HG03196 (cell line): ENCODE measurements at regions not wholly inside any gene's neighbourhood (a gene's known extent, or its start where the extent isn't known, plus 50 kb on each side); places are given as distances from the start of the nearest gene placed in this dataset.

Experiments
- ATAC-seq: cut with Tn5 transposase; IDR thresholded peaks from one replicate; pipeline ENCODE4 v1.9.1; 2021; ENCODE audit not compliant: unreplicated experiment

DNA sequence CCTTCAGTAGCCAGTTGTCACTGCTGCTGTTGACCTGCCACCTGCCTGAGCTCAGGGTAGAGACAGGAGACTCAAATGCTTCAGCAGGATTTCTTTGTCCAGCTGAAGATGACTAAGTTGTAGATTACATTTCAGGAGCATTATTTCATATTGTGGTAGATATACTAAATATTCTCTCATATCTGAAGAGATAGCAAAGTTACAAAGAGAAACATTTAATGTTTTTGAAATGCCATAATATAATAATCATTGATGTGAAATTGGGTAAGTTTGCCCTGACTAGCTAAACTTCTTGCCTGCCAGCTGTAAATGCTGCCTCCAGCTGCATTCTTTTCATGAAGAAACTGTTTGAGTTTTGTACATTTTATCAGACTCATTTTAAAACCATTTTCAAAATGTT is 247.6 kb upstream of the CNKSR2 start:
- no peak for ATAC-seq

DNA sequence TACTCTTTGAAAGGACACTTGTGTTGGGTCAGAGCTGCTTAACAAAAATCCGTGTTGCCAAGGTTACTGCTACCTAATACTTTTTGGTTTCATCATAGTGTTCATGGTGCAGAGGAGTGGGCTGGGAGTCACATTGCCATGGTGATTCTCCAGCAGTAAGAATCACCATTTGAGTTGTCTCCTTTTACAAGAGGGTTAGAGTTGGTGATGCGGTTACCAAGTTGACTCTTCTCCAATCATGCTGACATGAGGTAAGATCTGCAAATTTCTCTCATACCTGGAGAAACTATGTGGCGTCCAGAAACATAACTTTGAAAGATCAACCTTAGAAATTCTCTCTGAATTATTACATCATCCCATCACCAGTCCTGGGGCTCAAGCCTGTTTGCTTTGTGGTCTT is 242.9 kb upstream of the CNKSR2 start:
- no peak for ATAC-seq

DNA sequence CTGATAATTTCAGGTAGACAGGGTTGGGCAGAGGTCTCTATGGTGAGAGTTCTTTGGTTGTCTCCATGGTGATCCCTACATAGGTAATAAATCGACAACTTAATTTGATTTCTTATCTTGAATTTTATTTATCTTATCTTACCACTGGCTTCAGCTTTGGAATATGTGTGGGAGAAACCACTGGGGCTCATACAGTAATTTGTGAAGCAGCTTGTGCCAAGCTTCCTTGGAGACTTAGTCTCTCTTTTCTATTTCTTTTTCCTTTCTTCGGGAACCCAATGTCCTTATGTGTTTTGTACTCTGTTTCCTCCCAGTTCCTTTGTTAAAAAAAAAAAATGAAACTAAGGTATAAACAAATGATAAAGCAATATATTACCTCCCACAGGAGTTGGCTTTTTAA is 242.4 kb upstream of the CNKSR2 start:
- no peak for ATAC-seq

DNA sequence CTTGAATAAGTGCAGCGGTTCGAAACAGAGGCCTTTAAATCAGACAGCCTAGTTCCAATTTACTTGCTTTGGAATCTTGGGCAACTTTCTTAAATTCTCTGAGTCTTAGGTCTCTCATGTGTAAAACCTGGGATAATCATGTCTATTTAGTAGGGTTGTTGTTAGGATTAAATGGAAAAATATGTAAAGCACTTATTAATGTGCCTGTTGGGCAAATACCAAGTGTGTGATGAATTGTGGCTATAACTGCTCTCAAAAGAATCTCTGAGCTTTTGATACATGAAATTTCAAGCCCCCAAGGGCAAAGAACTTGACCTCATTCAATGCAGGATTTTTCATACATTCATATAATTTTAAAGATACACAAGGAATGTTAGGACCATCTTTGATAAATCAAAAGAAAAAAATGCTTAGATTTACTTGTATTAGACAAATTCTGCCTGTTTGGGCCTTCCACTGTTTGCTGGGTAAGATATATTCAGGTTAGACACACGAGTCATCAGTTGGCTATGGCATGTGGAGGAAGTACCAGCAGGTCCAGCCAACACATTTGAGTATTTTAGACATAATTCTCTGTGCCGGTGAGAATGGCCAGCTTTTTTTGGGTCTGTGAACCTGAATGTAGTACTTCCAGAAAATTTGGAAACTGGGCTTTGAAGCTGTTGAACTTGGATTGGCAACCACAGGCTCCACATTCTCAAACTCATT is 241.4 kb upstream of the CNKSR2 start:
- ATAC-seq = no peak

DNA sequence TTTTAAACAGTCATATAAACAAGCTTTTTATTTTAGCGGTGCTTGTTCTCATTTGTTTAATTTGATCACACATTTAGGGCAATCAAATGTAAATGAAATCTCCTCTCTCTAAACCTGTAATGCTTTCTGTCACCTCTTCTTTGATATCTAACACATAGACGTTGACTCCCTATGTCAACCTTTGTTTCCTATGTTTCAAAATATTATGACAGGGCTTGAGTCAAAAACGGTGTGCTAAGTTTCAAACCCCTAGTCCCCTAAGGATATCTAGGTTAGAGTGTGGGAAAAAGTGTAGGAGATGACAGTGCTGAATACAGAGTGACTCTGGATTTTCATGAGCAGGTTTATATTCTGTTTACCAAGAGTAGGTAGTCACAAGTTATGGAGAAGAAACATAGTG is 224.0 kb upstream of the CNKSR2 start:
- no peak for ATAC-seq

DNA sequence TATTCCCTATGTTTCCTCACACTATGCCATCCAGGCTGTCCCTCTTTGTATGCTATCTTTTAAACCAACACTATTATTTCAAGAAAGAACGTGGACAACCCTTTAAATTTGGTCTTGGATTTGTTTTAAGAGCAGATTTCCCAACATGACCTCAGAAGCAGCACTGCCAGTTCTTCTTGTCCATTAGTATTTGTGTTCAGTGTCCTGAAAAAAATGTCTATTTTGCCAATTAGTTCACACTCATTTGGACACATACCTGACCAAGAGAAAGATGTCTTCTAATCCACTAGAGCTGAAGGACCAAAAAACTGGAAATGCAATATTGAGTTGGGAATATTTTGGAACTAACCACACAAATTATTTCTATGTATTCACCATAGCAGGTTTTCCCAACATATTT is 223.2 kb upstream of the CNKSR2 start:
- no peak for ATAC-seq

DNA sequence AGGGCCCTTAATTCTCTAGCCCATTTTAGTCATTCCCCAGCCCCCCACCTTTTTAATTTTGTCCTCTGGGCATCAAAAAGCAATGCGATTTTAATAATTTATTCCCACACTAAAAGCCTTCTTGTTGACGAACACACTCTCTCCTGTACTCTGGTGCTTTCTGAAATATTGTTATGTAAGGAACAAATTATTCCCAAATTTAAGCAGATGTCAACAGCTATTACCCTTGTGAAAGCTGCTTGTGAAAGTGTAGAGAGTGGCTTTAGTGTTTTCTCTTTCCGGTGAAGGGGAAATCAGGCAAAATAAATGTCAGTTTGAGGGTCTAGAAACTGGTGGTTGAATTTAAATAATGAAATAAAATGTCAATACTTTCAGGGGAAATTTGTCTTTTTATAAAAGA is 221.2 kb upstream of the CNKSR2 start:
- no peak for ATAC-seq

DNA sequence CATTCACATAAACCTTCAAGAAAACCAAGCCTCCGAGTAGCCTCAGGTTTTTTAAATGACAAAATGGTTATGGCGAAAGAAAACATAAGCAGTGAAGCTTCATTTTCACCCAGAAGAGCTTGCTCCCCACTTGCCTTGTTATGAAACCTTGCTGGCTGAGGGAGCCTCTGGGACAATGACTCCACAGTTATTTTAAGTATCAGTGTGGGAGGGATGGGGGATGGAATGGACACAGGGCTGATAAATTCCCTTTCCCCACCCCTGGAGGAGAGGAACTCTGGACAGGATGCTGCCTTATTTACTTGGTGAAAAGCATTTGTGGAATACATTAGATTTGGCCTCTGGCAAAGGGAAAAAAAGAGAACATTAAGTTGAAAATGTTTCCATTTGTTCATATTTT is 220.7 kb upstream of the CNKSR2 start:
- no peak for ATAC-seq

DNA sequence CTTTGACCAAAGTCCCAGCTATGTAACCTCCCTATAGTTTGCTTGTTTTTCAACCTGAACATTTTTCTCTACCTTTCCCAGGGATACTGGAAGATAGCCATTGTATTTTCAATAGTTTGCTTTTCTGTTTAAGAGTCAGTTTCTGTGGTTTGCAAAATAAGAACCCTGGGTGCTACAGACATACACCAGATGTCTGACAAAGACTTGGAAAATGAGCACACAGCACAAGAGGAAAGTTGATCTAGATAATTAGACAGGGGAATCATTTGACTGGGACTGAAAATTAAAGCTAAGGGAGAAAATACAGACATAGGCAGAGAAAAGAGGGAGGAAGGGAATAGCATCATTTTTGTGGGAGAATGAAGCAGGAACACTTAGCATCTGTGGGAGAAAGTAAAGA is 218.3 kb upstream of the CNKSR2 start:
- no peak for ATAC-seq

DNA sequence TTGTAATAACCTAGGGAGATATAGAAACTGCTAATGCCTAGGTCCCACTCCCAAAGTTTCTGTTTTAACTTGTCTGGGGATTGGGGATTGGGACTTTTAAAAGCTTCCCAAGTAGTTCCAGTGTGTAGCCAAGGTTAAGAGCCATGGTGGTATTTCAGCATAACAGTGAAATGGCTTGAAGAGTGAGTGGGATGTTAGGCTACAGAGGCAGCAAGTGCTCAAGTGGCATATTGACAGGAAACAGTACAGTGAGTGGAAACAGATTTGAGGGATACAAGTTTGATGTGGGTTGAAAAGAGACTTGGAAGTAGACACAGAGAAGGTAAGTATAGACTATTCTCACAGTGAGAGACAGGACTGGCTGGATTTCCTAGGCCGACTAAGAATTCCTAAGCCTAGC is 217.6 kb upstream of the CNKSR2 start:
- ATAC-seq = no peak

DNA sequence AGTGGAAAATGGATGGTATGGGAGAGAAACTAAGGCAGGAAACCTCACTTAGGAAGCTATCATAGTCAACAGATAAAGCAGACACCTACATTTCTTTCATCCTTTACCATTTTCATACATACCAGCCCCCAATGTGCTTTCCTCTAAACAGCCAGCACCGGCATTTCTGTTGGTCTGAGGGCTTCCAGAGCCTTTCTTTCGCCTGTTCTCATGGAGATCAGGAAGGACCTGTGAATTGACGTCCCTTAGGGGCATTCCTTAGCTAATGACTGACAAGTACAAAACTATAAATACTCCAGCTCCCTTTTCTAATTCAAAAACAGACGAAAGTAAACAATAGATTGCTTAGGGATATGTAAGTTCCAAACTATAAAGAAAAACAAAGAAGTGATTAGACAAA is 215.5 kb upstream of the CNKSR2 start:
- no peak for ATAC-seq

DNA sequence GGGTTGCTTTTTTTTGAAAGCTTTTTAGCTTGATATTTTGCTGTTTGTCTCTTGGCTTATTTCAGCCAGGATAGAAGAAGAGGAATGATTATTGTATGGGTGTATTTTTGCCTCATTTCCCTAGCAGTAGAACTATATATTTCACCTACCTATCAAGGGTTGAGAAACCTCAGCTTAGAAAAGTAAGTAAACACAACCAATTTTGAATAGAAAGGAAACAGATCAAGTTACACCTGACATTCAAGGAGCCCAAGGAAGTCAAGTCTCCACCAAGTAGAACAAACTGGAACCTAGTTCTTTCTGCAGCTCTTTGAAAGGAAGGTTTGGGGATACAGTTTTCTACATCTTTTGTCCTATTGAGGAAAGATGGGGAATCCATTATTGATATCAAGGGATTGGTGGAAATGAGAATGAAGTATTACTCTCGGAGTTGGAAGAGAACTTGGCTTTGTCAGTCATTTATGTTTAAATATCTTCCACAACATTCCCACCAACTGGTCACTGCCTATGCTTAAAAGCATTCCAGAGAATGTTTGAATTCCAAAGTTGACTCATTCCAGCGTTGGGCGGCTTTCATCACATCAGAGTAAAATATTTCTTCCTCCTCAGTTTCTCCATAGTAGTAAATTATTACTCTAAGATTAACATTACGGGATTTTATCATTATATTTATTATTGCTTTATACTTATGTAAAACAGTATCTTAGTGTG is 207.8 kb upstream of the CNKSR2 start:
- no peak for ATAC-seq

DNA sequence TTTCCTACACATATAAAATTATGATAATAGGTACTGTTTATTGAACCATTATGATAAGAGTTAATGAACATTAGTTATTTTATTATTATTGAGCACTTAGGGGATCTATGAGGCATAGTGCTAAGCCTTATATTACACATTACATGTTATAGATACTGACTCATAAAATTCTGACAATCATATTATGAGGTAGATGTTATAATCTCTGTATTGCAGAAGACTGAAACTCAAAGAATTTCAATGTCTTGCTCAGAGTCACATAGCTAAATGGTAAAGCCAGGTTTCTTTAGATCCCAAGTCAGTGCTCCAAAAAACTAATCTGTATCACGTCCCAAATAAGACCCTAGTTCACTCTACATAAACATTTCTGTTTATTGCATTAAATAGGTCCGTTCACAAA is 207.2 kb upstream of the CNKSR2 start:
- no peak for ATAC-seq

DNA sequence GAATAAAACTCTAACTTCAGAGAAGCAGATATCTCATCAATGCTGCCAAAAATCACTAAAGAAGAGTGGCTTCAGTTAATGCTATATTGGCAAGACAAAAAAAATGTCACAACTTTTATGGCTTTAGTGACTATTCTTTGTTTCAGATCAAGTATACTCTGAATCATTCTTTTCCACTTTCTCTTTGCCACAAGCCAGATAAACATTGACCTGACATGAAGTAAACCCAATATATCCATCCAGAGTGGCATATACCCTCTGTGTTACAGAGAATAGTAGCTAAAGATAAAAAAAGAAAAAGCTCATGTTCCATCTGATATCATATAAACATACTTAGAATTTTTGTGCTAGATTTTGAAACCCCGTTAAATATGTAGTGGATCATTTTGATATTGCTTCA is 206.7 kb upstream of the CNKSR2 start:
- ATAC-seq = no peak

DNA sequence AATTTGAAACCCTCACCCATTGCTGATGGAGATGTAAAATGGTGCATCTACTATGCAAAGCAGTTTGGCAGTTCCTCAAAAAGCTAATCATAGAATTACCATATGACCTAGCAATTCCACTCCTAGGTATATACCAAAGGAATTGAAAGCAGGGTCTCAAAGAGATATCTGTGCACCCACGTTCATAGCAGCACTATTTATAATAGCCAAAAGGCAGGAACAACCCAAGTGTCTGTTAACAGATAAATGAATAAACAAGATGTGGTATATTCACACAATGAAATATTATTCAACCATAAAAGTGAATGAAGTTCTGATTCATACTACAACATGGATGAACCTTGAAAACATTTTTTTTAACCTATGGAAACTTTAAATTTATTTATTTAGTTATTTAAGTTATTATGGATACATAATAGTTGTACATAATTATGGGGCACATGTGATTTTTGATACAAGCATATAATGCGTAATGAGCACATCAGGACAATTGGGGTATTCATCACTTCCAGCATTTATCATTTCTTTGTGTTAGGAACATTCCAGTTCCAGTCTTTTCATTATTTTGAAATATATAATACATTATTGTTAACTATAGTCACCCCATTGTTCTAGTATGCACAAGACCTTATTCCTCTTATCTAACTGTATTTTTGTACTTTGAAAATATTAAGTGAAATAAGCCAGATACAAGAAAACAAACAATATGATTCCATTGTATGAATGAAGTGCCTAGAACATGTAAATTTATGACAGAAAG is 205.6 kb upstream of the CNKSR2 start:
- no peak for ATAC-seq

DNA sequence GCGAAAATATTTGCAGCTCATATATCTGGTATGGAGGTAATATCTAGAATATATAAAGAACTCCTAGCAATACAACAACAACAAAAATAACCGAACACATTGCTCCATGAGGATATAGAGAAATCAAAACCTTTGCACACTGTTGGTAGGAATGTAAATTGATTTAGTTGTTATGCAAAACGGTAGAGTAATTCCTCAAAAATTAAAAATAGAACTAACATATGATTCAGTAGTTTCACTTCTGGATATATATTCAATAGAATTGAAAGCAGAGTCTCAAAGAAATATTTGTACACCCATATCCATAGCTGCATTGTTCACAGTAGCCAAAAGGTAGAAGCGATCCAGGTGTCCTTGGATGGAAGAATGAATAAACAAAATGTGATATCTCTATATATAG is 203.0 kb upstream of the CNKSR2 start:
- no peak for ATAC-seq

DNA sequence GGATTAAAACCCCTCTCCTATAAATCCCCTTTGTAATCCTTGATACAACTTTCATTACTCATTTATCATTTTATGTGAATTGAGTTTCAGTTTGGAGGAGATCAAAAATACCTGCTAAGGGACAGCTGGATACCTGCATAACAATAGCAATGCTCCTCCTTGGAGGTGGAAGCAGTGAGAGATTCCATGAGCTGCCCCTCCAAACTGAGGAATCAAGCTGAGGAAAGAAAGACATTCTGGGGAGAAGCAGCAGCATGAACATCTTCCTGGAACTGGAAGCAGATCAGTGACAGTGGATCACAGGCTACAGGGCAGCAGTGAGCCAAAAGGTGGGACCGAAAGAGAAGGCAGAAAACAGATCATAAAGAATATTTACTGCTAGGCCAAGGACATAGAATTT is 199.8 kb upstream of the CNKSR2 start:
- ATAC-seq = no peak

DNA sequence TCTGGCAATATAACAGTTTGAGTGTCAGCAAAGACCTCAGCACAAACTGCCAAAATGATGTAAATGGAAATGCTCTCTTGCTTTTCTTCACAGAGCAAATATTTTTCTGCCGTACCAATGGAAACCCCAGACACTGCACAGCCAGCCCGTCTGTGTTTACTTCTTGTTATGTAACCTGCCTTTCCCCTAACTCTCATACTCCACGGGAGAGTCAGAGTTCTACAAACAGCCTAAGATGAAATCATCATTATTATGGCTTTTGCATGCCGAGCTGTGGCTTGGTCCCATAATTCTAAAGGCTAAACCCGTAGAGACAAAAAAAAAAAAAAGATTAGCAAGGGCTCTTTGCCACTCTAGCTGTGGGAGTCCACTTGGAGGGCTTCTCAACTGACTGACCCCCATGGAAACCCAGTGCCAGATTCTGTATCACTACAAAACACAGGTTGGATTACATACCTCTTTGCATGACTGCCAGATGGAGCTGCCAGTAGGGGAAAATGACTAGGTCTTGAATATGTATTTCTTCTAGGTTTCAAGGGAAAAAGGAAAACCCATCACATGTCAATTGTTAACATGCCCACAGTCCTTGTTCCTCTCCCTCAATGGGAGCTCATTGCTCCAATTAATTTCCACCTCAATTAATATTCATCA is 197.2 kb upstream of the CNKSR2 start:
- no peak for ATAC-seq

DNA sequence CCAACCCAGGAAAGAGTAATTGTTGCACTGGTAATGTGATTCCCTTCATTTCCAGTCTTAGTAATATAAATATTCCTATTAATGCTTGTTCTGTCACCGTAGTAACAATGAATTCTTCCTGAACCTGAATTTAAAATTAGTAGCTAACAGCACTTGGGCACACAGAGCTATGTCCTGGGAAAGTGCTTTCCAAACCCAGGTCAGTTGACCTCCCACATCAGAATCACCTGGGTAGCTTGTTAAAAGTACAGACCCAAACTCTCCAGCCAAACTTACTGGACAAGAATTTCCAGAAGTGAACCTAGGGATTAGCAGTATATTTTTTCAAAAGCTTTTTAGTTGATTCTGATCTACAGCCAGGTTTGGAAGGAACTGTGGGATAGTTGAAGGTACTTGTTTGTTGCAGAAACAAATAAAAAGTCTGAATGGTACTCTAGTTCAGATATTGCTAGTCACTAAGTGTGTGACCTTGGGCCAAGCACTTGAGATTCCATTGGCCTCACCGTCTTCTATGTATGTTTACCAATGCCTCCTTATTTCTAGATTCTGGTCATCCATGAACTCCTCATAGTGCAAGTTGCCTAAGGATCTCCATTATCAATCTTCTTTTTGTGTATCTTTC is 192.9 kb upstream of the CNKSR2 start:
- ATAC-seq = no peak

DNA sequence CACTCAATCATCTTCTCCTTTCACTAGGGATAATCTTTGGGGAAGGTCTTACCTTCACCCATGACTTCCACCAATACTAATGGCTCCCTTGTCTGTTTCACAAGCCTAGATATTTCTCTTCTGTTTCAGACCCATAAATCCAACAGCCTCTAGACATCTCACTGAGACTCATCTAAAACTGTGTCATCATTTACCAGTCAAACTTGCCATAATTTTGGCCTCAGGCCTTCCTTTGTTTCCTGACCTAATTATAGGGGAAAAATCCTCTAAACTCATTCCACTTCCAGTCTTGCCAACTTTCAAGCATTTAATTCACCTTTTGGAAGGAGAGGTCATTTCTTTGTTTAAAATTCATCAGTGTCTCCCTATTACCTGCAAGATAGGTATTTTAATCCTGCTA is 181.0 kb upstream of the CNKSR2 start:
- ATAC-seq = no peak

DNA sequence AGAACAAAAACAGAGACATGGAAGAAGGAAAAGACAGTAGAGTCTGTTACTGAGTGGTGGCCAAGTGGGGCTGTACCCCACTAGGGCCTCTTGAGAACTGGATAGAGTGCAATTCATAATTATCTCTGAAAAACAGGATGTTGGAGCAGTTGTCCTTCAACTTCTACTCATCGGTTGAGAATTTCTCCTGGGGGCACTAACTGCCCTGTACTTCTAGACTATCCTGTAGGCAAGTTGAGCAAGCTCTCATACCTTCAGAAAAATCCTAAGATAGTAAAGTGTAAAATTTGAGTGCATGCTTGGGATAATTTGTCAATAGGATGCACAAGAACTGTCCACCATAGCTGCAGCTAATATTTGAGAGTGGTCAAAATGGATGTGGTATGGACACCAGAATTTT is 179.7 kb upstream of the CNKSR2 start:
- ATAC-seq = no peak
